ENCODE measurements at regions not wholly inside any gene's neighbourhood (a gene's known extent, or its start where the extent isn't known, plus 50 kb on each side); places are given as distances from the start of the nearest gene placed in this dataset.

- no peak overlapping the region for H3K27ac ChIP-seq
- TF ChIP-seq, protein P1, sequence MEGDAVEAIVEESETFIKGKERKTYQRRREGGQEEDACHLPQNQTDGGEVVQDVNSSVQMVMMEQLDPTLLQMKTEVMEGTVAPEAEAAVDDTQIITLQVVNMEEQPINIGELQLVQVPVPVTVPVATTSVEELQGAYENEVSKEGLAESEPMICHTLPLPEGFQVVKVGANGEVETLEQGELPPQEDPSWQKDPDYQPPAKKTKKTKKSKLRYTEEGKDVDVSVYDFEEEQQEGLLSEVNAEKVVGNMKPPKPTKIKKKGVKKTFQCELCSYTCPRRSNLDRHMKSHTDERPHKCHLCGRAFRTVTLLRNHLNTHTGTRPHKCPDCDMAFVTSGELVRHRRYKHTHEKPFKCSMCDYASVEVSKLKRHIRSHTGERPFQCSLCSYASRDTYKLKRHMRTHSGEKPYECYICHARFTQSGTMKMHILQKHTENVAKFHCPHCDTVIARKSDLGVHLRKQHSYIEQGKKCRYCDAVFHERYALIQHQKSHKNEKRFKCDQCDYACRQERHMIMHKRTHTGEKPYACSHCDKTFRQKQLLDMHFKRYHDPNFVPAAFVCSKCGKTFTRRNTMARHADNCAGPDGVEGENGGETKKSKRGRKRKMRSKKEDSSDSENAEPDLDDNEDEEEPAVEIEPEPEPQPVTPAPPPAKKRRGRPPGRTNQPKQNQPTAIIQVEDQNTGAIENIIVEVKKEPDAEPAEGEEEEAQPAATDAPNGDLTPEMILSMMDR (IDR thresholded peaks at IDR 0.05), result no peak
- no peak overlapping the region for H3K4me3 ChIP-seq
- H3K9me3 ChIP-seq, result no peaks in the 10 kb centered on the region
- DNase-seq, result no peak
- intact Hi-C loops (cut with DNase I), result no loop called here
- ATAC-seq, result no peak
- H3K36me3 ChIP-seq, result no peaks in the 10 kb centered on the region
- no peaks in the 10 kb centered on the region for H3K27me3 ChIP-seq (ENCODE audit: low read depth)
- no peaks in the 10 kb centered on the region for H3K4me1 ChIP-seq
Observed at GRCh38 chr2:19810148-19810547, 91.6 kb downstream of the TTC32 start.

GRCh38 chr2:19809206-19809605, 92.6 kb downstream of the TTC32 start:
- Histone ChIP-seq H3K4me1 (no peaks in the 10 kb centered on the region), H3K27ac (no peak overlapping the region), H3K9me3 (no peaks in the 10 kb centered on the region), H3K36me3 (no peaks in the 10 kb centered on the region), H3K27me3 (ENCODE audit: low read depth) (no peaks in the 10 kb centered on the region), H3K4me3 (no peak overlapping the region)
- DNase-seq (no peak), ATAC-seq (no peak)
- TF ChIP-seq, protein P1 (IDR thresholded peaks at IDR 0.05), result no peak
- intact Hi-C loops (cut with DNase I), result no loop called here

DNA sequence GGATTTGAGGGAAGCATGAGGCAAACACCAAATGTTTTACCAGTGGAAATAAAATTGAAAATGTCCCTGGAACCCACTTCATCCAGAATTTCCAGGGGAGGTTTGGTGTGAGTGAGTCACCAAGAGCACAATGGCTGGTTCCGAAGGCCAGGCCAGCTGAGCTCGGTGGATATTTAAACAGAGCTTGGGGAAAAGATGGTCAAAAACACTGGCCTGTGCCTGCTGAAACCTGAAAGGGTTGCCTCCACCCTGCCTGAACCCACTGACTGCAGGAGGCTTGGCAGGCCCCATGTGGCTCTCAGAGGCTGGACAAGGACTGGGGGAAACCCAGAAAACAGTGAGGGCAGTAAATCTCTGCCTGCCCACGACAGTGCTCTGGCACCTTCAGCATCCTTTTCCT, 93.9 kb downstream of the TTC32 start:
- Histone ChIP-seq H3K9me3 (no peaks in the 10 kb centered on the region), H3K4me1 (no peaks in the 10 kb centered on the region), H3K27ac (no peak overlapping the region), H3K4me3 (no peak overlapping the region), H3K27me3 (ENCODE audit: low read depth) (no peaks in the 10 kb centered on the region), H3K36me3 (no peaks in the 10 kb centered on the region)
- TF ChIP-seq, protein P1 (IDR thresholded peaks at IDR 0.05), result no peak
- no peak for ATAC-seq
- no peak for DNase-seq
- intact Hi-C loops (cut with DNase I), result no loop called here

DNA sequence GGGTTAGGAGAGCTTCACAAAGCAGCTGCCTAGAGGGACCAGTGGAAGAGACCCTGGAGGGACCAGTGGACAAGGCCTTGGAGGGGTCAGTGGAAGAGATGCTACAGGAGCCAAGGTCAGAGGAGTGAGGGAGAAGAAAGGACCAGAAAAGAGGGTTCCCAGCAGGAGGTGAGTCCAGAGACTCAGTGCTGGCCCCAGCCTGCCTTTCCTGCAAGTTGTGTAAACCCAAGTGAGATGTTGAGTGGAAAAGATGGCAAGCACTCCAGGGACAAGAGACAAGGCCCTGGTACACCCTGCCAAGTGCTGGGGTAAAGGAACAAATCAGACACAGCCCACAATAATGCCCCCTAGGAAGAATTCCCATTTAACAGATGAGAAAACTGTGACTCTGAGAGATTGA, 94.4 kb downstream of the TTC32 start:
- no peaks in the 10 kb centered on the region for H3K9me3 ChIP-seq
- no peaks in the 10 kb centered on the region for H3K27me3 ChIP-seq (ENCODE audit: low read depth)
- TF ChIP-seq, protein P1 (IDR thresholded peaks at IDR 0.05), result no peak
- DNase-seq, result no peak
- intact Hi-C loops (cut with DNase I), result no loop called here
- no peaks in the 10 kb centered on the region for H3K4me1 ChIP-seq
- no peak overlapping the region for H3K27ac ChIP-seq
- ATAC-seq, result no peak
- H3K4me3 ChIP-seq, result no peak overlapping the region
- no peaks in the 10 kb centered on the region for H3K36me3 ChIP-seq

DNA sequence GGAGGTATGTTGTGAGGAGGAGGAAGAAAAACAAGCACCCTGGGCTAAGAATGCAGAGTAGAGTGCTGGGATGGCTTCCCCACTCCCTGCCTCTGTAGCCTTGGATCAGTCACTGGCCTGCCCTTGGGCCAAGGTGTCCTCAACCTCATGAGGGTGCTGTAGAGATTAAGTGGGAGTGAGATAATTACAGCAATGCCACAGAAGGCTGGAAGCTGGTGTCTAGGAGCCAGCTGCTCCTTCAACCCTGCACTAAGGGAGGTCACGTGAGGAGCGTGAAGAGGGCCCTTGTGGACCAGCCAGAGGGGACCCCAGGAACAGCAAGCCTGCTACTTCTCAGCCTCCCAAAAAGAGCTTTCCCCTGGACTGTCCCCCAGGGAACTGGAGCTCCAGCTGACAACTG, 95.2 kb downstream of the TTC32 start:
- TF ChIP-seq, protein P1 (IDR thresholded peaks at IDR 0.05), result no peak
- Histone ChIP-seq H3K36me3 (no peaks in the 10 kb centered on the region), H3K27ac (no peak overlapping the region), H3K4me3 (no peak overlapping the region), H3K9me3 (no peaks in the 10 kb centered on the region), H3K27me3 (ENCODE audit: low read depth) (no peaks in the 10 kb centered on the region), H3K4me1 (no peaks in the 10 kb centered on the region)
- ATAC-seq, result no peak
- DNase-seq, result no peak
- intact Hi-C loops (cut with DNase I), result no loop called here

DNA sequence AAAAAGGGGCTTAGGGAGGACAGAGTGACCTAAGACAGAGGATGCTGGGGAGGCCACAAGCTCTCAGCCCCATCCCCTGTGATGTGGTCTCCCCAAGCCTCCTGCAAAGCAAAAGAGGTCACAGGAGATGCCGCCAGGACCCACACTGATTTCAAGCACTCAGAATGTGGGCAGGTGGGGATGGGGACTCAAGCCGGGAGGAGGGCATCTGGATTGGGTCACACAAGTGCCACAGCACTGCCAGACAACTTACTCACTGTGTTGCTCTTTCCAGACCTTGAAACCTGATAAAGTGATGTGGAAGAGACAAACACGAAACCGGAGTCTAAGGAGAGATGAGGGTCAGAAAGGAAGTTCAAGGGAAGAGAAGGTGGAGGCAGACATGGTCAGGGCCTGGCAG, 95.7 kb downstream of the TTC32 start:
- TF ChIP-seq, protein P1 (IDR thresholded peaks at IDR 0.05), result no peak
- Histone ChIP-seq H3K36me3 (no peaks in the 10 kb centered on the region), H3K9me3 (no peaks in the 10 kb centered on the region), H3K4me3 (no peak overlapping the region), H3K27me3 (ENCODE audit: low read depth) (no peaks in the 10 kb centered on the region), H3K4me1 (no peaks in the 10 kb centered on the region), H3K27ac (no peak overlapping the region)
- intact Hi-C loops (cut with DNase I), result no loop called here
- no peak for DNase-seq
- ATAC-seq, result no peak
